ENCODE measurements at regions not wholly inside any gene's neighbourhood (a gene's known extent, or its start where the extent isn't known, plus 50 kb on each side); places are given as distances from the start of the nearest gene placed in this dataset.
"Not testable (repeated sequence)": the region's sequence is repeated elsewhere in the genome, so short reads cannot be mapped to it uniquely, and the experiment has no call there.

DNA sequence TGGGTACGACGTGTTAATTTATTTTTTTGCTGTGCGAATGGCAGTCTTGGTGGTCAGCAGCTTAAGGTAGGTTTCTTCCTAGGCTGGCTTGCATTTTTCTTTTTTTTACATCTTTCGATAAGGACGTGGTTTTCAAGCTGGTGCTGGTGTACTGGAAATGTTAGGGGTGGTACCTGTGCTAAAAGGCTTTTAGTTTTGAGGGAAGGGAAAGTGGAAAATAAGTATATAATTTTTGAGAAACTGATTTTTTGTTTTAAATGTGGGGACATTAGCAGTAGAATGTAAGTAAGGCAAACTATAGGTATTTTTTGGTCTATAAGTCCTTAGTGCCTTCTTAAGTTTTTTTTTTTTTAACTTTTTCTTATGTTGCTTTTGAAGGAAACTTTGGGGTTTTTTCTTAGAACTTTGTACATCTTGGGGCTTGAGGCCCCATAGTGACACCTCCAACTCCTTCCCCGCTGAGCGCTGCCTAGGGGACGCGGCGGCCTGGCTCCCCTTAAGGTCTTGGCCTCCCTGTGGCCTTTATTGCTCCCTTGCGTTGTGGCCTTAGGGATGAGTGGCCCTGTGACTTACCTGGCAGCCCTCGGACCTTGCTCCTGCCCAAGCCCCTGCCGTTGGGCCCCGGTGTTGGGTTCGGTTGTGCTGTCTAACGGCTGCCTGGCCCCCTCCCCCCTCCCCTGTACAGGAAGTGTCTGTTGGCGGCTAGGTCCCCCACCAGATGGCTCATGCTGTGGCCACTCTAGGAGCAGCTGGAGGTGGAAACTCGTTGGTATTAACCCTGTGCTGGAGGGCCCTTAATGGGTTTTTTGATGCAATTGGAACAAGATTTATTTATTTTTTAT is 88.0 kb upstream of the RPRML start:
- POLR2A ChIA-PET = interaction anchor here (0.5 to 1.5 kb wide), 4 partner anchors 30 to 1269 kb away, joined by 3 to 10 read pairs (median 4); no protein-coding TSS in a partner anchor

GRCh38 chr17:47066095-47066494 is 87.0 kb upstream of the RPRML start:
- peak overlapping the region; percentile 89 to 97 (median 93) for H3K4me3 Mint-ChIP-seq
- POLR2A ChIA-PET = no interaction called here
- peaks cover 0 to 3% (median 0%) of the 10 kb centered on the region in 9 donors for H3K9me3 Mint-ChIP-seq
- DNase-seq = no peak
- peaks cover 4 to 18% (median 14%) of the 10 kb centered on the region in 3 donors for H3K36me3 Mint-ChIP-seq
- no peaks in the 10 kb centered on the region for H3K27me3 Mint-ChIP-seq
- ATAC-seq = no peak
- peaks cover 14 to 33% (median 30%) of the 10 kb centered on the region in 4 donors for H3K4me1 Mint-ChIP-seq
- H3K27ac Mint-ChIP-seq = peak overlapping the region; percentile 62 to 99 (median 97)

More for the DNA sequence above, 88.0 kb upstream of the RPRML start:
- peaks cover 13 to 40% (median 37%) of the 10 kb centered on the region in 4 donors for H3K4me1 Mint-ChIP-seq
- peak overlapping the region; percentile 82 to 99 (median 98) for H3K27ac Mint-ChIP-seq
- peak; percentile 95 to 99 for ATAC-seq
- peaks cover 0 to 3% (median 0%) of the 10 kb centered on the region in 9 donors for H3K9me3 Mint-ChIP-seq
- peaks cover 4 to 15% (median 11%) of the 10 kb centered on the region in 3 donors for H3K36me3 Mint-ChIP-seq
- DNase-seq = peak; percentile 57 to 91 (median 79)
- peak overlapping the region; percentile 89 to 97 (median 93) for H3K4me3 Mint-ChIP-seq
- no peaks in the 10 kb centered on the region for H3K27me3 Mint-ChIP-seq

DNA sequence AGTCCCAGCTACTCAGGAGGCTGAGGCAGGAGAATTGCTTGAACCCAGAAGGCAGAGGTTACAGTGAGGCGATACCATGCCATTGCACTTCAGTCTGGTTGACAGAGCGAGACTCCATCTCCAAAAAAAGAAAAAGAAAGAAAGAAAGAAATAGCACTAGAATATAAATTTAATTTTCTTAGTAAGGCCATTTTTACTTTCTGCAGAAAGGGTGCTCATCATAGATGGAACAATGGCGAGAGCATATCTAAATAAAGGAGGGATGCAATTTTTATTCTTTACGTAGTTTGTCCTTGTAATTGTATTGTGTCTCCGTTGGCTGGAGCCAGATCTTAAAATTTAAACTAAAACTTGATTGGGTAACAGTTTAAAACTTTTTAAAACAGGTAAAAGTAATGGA is 85.6 kb upstream of the RPRML start:
- peak overlapping the region in 1 of 10 donors; percentile 35 for H3K27ac Mint-ChIP-seq
- H3K4me3 Mint-ChIP-seq = peak overlapping the region in 1 of 10 donors; percentile 25
- ATAC-seq (no peak), DNase-seq (no peak)
- POLR2A ChIA-PET = no interaction called here
- peaks cover 4 to 17% (median 17%) of the 10 kb centered on the region in 3 donors for H3K36me3 Mint-ChIP-seq
- no peaks in the 10 kb centered on the region for H3K27me3 Mint-ChIP-seq
- peaks cover 13 to 26% (median 22%) of the 10 kb centered on the region in 4 donors for H3K4me1 Mint-ChIP-seq
- H3K9me3 Mint-ChIP-seq = peaks cover 0 to 3% (median 0%) of the 10 kb centered on the region in 9 donors

- POLR2A ChIA-PET = no interaction called here
- no peak overlapping the region for H3K27ac Mint-ChIP-seq
- no peaks in the 10 kb centered on the region for H3K27me3 Mint-ChIP-seq
- peaks cover 4 to 17% (median 17%) of the 10 kb centered on the region in 3 donors for H3K36me3 Mint-ChIP-seq
- DNase-seq = no peak
- no peak for ATAC-seq
- peaks cover 9 to 23% (median 19%) of the 10 kb centered on the region in 4 donors for H3K4me1 Mint-ChIP-seq
- no peak overlapping the region for H3K4me3 Mint-ChIP-seq
- peaks cover 0 to 3% (median 0%) of the 10 kb centered on the region in 9 donors for H3K9me3 Mint-ChIP-seq
These were observed 84.4 kb upstream of the RPRML start for GRCh38 chr17:47063475-47063874.

DNA sequence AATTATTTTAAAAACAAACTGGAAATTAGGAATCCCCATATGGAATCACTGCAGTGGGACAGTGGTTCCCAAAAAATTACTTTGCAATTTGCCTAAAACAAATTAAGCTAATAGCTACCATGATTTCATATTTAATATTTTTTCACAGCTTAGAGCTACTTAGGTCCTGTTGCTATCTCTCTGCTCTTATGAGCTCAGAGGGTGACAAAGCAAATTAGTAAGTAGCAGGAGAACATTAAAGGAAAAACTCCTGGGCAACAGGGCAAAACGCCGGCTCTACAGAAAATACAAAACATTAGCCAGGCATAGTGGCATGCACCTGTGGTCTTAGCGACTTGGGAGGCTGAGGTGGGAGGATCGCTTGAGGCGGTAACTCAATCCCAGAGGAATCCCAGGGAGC is 83.8 kb upstream of the RPRML start:
- H3K27ac Mint-ChIP-seq, DNase-seq, POLR2A ChIA-PET, ATAC-seq, H3K27me3 Mint-ChIP-seq, H3K9me3 Mint-ChIP-seq: not testable (repeated sequence)
- Mint-ChIP-seq H3K36me3 (peaks cover 4 to 17% (median 17%) of the 10 kb centered on the region in 3 donors), H3K4me1 (peaks cover 6 to 25% (median 18%) of the 10 kb centered on the region in 4 donors), H3K4me3 (peak overlapping the region in 1 of 10 donors; percentile 20)

DNA sequence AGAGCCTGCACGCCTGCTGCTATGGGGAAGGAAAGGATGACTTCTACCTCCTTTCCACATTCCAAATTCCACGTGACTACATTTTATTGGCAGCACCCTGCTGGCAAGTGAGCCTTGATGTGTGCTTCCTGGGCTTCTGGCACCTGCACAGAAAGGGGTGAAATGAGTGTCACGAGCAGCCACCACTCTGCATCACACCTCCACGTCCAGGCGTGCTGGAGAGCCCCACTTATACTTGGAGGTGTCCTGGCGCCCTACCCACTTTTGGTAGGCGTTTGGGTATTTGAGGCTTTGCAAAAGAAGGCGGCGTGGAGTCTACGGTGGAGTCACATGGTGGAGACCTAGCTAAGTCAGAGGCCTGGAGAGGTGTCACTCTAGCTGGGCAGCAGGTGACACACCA is 81.0 kb upstream of the RPRML start:
- H3K4me3 Mint-ChIP-seq, POLR2A ChIA-PET, DNase-seq: not testable (repeated sequence)

DNA sequence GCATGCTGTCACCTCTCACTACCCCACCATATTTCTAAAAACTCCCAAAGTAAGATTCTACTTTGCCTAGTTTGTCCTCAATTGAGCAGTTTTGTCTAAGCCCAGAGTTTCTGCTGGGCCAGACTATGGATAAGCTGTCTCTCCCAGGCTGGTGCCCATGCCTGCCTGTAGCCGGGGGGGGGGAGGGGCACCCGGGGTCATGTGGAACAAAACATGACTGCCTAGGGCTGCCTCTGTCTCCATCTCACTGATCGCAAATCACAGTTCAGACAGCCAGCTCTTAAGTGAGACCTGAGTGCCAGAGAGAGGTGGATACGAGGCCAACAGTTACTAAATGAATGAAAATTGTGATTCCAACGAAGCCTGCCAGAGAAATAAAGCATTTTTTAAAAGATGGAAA is 78.8 kb upstream of the RPRML start:
- ATAC-seq (no peak), DNase-seq (no peak)
- Mint-ChIP-seq H3K27ac (no peak overlapping the region), H3K4me3 (no peak overlapping the region), H3K9me3 (no peaks in the 10 kb centered on the region), H3K4me1 (peaks cover 0 to 10% (median 5%) of the 10 kb centered on the region in 4 donors), H3K27me3 (no peaks in the 10 kb centered on the region), H3K36me3 (peaks cover 5 to 43% (median 26%) of the 10 kb centered on the region in 3 donors)
- POLR2A ChIA-PET = no interaction called here

More for the DNA sequence above, 81.0 kb upstream of the RPRML start:
- Mint-ChIP-seq H3K4me1 (peaks cover 0 to 15% (median 5%) of the 10 kb centered on the region in 4 donors), H3K36me3 (peaks cover 3 to 34% (median 26%) of the 10 kb centered on the region in 3 donors)
- H3K27ac Mint-ChIP-seq, H3K9me3 Mint-ChIP-seq, H3K27me3 Mint-ChIP-seq, ATAC-seq: not testable (repeated sequence)

DNA sequence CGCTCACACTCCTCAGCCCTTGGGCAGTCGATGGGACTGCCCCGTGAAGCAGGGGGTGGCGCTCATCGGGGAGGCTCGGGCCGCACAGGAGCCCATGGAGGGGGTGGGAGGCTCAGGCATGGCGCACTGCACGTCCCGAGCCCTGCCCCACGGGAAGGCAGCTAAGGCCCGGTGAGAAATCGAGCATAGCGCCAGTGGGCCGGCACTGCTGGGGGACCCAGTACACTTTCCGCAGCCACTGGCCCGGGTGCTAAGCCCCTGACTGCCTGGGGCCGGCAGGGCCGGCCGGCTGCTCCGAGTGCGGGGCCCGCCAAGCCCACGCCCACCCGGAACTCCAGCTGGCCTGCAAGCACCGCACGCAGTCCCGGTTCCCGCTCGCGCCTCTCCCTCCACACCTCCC is 78.2 kb upstream of the RPRML start:
- Mint-ChIP-seq H3K36me3 (peaks cover 5 to 46% (median 30%) of the 10 kb centered on the region in 3 donors), H3K4me1 (peaks cover 0 to 10% (median 5%) of the 10 kb centered on the region in 4 donors)
- POLR2A ChIA-PET, ATAC-seq, H3K9me3 Mint-ChIP-seq, H3K27me3 Mint-ChIP-seq, H3K4me3 Mint-ChIP-seq, DNase-seq, H3K27ac Mint-ChIP-seq: not testable (repeated sequence)

GRCh38 chr17:47056687-47057086 is 77.6 kb upstream of the RPRML start:
- H3K4me3 Mint-ChIP-seq, DNase-seq, POLR2A ChIA-PET, ATAC-seq, H3K27me3 Mint-ChIP-seq, H3K9me3 Mint-ChIP-seq: not testable (repeated sequence)
- peaks cover 0 to 10% (median 5%) of the 10 kb centered on the region in 4 donors for H3K4me1 Mint-ChIP-seq
- peaks cover 5 to 48% (median 32%) of the 10 kb centered on the region in 3 donors for H3K36me3 Mint-ChIP-seq
- peak overlapping the region in 1 of 10 donors; percentile 37 for H3K27ac Mint-ChIP-seq
